Heart left ventricle (tissue), 16 donors: ENCODE measurements at regions not wholly inside any gene's neighbourhood (a gene's known extent, or its start where the extent isn't known, plus 50 kb on each side); places are given as distances from the start of the nearest gene placed in this dataset.

ENCODE experiments used
- ATAC-seq, 4 donors: fragments of 200-7000 bp; cut with Tn5 transposase; one replicate each; pipeline ENCODE4 v1.9.1; 2020 to 2022; ENCODE audit warnings: moderate library complexity in 4 of 4, mild to moderate bottlenecking in 3 of 4, moderate number of reproducible peaks in 1 of 4
- DNase-seq, 5 donors: peaks; one replicate each; pipeline ENCODE4 v3.0.0-alpha.2; 2020
- H3K27ac ChIP-seq, 12 donors: fragments of 200-600 bp; sonication (generic) in 4 of 12; one replicate each; pipeline versions ENCODE4 v1.5.0 to v1.8.0; 2016 to 2022; ENCODE audit warnings: mild to moderate bottlenecking in 2 of 12
- H3K27me3 ChIP-seq, 9 donors: fragments of 200-600 bp; sonication (generic) in 2 of 9; one replicate each; pipeline versions ENCODE4 v1.5.1 to v1.8.0; 2016 to 2022; ENCODE audit warnings: mild to moderate bottlenecking in 3 of 9
- H3K36me3 ChIP-seq, 9 donors: fragments of 200-600 bp; sonication (generic) in 2 of 9; one replicate each; pipeline versions ENCODE4 v1.5.0 to v1.8.0; 2018 to 2022; ENCODE audit warnings: mild to moderate bottlenecking in 2 of 9
- H3K4me1 ChIP-seq, 12 donors: fragments of 200-600 bp; sonication (generic) in 4 of 12; one replicate each; pipeline versions ENCODE4 v1.5.0 to v1.8.0; 2016 to 2022; ENCODE audit warnings: mild to moderate bottlenecking in 3 of 12
- H3K4me3 ChIP-seq, 12 donors: fragments of 200-600 bp; sonication (generic) in 4 of 12; one replicate each; pipeline versions ENCODE4 v1.5.0 to v1.8.0; 2017 to 2022; ENCODE audit warnings: mild to moderate bottlenecking in 9 of 12, moderate library complexity in 4 of 12
- H3K9me3 ChIP-seq, 12 donors: fragments of 200-600 bp; sonication (generic) in 4 of 12; one replicate each; pipeline versions ENCODE4 v1.5.0 to v1.8.0; 2016 to 2022; ENCODE audit warnings: mild to moderate bottlenecking in 1 of 12
- POLR2A ChIP-seq, 2 donors: fragments of 450-650 bp; IDR thresholded peaks; one replicate each; pipeline ENCODE4 v1.6.1; 2017; ENCODE audit warnings: antibody characterized with exemption in 2 of 2, mild to moderate bottlenecking in 2 of 2, moderate library complexity in 2 of 2
- WGBS, 4 donors: extraction: QIAGEN DNeasy Blood & Tissue Kit in 2 of 4; methylation state at CpG; one replicate each; pipeline versions ENCODE4 v1.1.5 to v1.1.7; 2013 to 2018; 5-methylcytosine and 5-hydroxymethylcytosine counted together
- intact Hi-C, 10 donors: fragments of 100-400 bp; cut with DNase I; formaldehyde crosslinking; loops; one replicate each; pipeline versions ENCODE4 v1.11.1 to v1.14.2; 2022
- TF ChIP-seq, protein P1 (sequence below), 12 donors: fragments of 200-600 bp; sonication (generic) in 4 of 12; IDR thresholded peaks; one replicate each; pipeline versions ENCODE4 v1.5.0 to v1.8.0; 2018 to 2022; ENCODE audit warnings: antibody characterized with exemption in 12 of 12, mild to moderate bottlenecking in 5 of 12
- donor health status: ischemic (EF 13 %, LVEDD 7.1; RV severe dilation, severe dysfunction).
- donor health status: healthy with polysubstance abuse.
- donor health status: DM: no; HTN: yes; CAD: no.
- donor health status: DM: no; HTN: no; CAD: no.
- donor health status: ischemic (EF 25% LVEDD 6.9; RV normal size, moderate dysfunction).
- donor health status: ischemic (EF 25% LVEDD 5.7; RV mildly dilated, moderate dysfunction).
- donor health status: healthy.
- donor health status: DM: yes; HTN: yes; CAD: no.
- donor health status: ischemic (EF 35%, LVEDD 5.7; RV mildly dilated, moderate dysfunction).
- donor health status: nonischemic (EF 11% LVEDD 7.7; RV severe dilation, severe dysfunction).
- donor health status: DM: yes; HTN: yes; CAD: no.
- donor health status: PGD.
- donor health status: ischemic (EF 29% LVEDD 5.4; RV normal size, mild dysfunction).
- donor health status: nonischemic (EF 23%, LVEDD 6.1; RV moderate dilation, normal function).

DNA sequence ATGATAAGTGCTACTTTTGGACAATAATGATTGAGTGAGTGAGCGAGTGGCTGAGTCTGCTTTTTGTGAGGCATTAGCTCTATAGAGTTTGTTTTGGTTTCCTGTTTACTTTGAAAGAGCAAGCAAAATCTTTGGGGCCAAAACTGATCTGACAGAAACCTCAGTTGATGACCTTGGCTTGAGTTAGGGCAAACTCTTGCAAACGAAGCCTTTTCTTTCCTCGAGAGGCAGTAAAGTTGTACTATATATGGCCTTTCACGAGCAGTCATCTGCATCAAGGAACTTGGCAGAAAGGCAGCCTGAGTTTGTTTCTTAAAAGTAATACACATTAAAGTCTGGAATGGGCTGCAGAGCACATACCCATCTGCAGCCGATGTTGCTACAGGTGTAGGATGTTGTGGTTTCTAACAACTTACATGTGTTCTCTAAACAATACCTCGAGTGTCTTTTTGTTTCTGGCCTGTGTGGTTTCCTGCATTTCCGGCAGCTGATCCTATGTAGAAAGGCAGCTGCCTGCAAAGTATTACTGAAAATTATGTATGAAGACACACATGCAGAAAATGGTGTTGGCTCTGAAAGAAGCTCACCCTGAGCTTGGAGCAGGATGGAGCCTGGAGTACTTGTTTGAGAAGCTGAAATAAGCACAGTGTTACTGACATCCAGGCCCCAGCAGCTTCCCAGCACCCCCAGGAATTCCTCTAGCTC, 60.8 kb downstream of the FOXD1 start:
- Histone ChIP-seq H3K4me1 (no peaks in the 10 kb centered on the region), H3K27ac (no peak overlapping the region), H3K4me3 (no peak overlapping the region), H3K27me3 (peaks cover 4 to 72% (median 26%) of the 10 kb centered on the region in 9 donors), H3K36me3 (no peaks in the 10 kb centered on the region), H3K9me3 (peaks cover 0 to 30% (median 17%) of the 10 kb centered on the region in 12 donors)
- ATAC-seq = no peak
- no peak for DNase-seq
- WGBS, 4 donors = 46 to 60% (median 51%) methylated on average over 7 of the region's 7 CpGs
- TF ChIP-seq POLR2A (IDR thresholded peaks at IDR 0.05) = no peak
- TF ChIP-seq, protein P1, sequence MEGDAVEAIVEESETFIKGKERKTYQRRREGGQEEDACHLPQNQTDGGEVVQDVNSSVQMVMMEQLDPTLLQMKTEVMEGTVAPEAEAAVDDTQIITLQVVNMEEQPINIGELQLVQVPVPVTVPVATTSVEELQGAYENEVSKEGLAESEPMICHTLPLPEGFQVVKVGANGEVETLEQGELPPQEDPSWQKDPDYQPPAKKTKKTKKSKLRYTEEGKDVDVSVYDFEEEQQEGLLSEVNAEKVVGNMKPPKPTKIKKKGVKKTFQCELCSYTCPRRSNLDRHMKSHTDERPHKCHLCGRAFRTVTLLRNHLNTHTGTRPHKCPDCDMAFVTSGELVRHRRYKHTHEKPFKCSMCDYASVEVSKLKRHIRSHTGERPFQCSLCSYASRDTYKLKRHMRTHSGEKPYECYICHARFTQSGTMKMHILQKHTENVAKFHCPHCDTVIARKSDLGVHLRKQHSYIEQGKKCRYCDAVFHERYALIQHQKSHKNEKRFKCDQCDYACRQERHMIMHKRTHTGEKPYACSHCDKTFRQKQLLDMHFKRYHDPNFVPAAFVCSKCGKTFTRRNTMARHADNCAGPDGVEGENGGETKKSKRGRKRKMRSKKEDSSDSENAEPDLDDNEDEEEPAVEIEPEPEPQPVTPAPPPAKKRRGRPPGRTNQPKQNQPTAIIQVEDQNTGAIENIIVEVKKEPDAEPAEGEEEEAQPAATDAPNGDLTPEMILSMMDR (IDR thresholded peaks at IDR 0.05) = no peak
- intact Hi-C loops = no loop called here

DNA sequence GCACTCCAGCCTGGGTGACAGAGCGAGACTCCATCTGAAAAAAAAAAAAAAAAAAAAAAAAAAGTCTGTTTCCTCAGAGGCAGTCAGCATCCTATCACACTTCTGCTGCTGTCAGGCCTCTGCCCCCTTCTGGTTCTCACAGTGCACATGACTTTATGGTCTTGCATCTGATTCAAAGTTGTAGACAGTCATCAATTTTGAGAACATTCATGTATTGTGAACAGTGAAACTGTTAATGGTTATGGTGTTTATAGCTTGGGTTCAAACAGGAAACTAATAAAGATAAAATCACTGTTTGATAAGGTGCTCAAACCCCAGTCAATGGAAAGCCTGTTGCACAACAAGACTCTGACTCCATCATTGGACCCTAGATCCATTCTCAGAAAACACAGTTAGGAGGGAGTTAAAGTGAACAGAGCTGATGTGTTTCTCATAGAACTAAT, 61.4 kb downstream of the FOXD1 start:
- DNase-seq (no peak), ATAC-seq (no peak)
- H3K4me3 ChIP-seq = no peak overlapping the region
- no peaks in the 10 kb centered on the region for H3K36me3 ChIP-seq
- peaks cover 0 to 4% (median 0%) of the 10 kb centered on the region in 12 donors for H3K4me1 ChIP-seq
- peaks cover 9 to 75% (median 32%) of the 10 kb centered on the region in 9 donors for H3K27me3 ChIP-seq
- peaks cover 0 to 30% (median 17%) of the 10 kb centered on the region in 12 donors for H3K9me3 ChIP-seq
- TF ChIP-seq, protein P1 (IDR thresholded peaks at IDR 0.05) = no peak
- TF ChIP-seq POLR2A (IDR thresholded peaks at IDR 0.05) = no peak
- H3K27ac ChIP-seq = no peak overlapping the region
- WGBS, 4 donors = 56 to 90% (median 74%) methylated on average over 1 of the region's 1 CpG
- intact Hi-C loops = no loop called here

DNA sequence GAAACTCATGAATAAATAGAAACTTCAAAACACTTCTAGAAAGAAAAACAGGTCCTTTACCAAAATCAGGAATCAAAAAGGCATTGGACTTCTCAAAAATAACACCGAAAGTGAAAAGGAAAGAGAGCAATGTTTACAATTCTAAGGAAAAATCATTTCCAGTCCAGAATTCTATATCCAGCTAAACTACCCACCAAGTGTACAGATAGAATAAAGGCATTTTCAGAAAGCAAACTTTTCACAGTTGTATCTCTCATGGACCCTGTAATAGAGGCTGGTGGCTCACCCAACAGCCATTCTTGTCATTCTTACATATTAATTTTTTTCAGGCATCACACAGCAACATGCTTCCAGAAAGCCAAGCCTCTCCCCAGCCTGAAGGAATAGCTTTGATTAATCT, 63.7 kb downstream of the FOXD1 start:
- intact Hi-C loops = no loop called here
- Histone ChIP-seq H3K4me1 (peaks cover 0 to 25% (median 9%) of the 10 kb centered on the region in 12 donors), H3K27me3 (peaks cover 28 to 82% (median 50%) of the 10 kb centered on the region in 9 donors), H3K27ac (no peak overlapping the region), H3K9me3 (peaks cover 0 to 30% (median 17%) of the 10 kb centered on the region in 12 donors), H3K36me3 (no peaks in the 10 kb centered on the region), H3K4me3 (no peak overlapping the region)
- 77 to 91% (median 81%) methylated on average over 1 of the region's 1 CpG for WGBS, 4 donors
- ATAC-seq (no peak), DNase-seq (no peak)
- no peak for TF ChIP-seq POLR2A (IDR thresholded peaks at IDR 0.05)
- TF ChIP-seq, protein P1 (IDR thresholded peaks at IDR 0.05) = no peak

DNA sequence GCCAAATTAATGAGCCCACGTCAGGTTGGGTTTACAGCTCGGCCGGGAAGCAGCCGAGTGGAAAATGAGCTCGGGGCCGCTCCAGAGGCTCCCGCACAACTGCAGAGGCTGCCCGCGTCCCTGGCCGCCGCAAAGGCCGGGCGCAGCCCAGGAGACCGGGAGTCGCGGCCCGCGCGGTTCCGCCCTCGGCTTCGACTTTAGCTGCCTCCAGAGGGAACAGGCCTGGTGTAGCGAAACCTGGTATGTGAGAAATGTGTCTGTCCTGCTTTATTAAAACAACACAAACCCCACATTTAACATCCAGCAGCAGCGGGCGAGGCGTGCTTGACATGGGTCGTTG, 66.2 kb downstream of the FOXD1 start:
- peaks cover 0 to 25% (median 9%) of the 10 kb centered on the region in 12 donors for H3K4me1 ChIP-seq
- DNase-seq (no peak), ATAC-seq (no peak)
- intact Hi-C loops = no loop called here
- no peaks in the 10 kb centered on the region for H3K36me3 ChIP-seq
- TF ChIP-seq, protein P1 (IDR thresholded peaks at IDR 0.05) = no peak
- no peak for TF ChIP-seq POLR2A (IDR thresholded peaks at IDR 0.05)
- H3K27ac ChIP-seq = no peak overlapping the region
- H3K4me3 ChIP-seq = peak overlapping the region; percentile 9 to 43 (median 30)
- 6 to 16% (median 13%) methylated on average over 23 to 27 of the region's 27 CpGs for WGBS, 4 donors
- peaks cover 0 to 30% (median 17%) of the 10 kb centered on the region in 12 donors for H3K9me3 ChIP-seq
- peaks cover 30 to 95% (median 57%) of the 10 kb centered on the region in 9 donors for H3K27me3 ChIP-seq
